Smooth muscle cell (in vitro differentiated cells): ENCODE measurements at regions not wholly inside any gene's neighbourhood (a gene's known extent, or its start where the extent isn't known, plus 50 kb on each side); places are given as distances from the start of the nearest gene placed in this dataset.

Source experiments
- DNase-seq: peaks from one replicate; lab custom pipeline; 2025; ENCODE audit not compliant: unreplicated experiment; lab: John Stamatoyannopoulos, UW
- H2AFZ ChIP-seq: fragments of 200-600 bp; sonication (generic); 2 replicates; pipeline ENCODE4 v1.6.0; 2016; ENCODE audit warnings: antibody characterized with exemption, low read depth, mild to moderate bottlenecking
- H3F3A ChIP-seq: fragments of 200-600 bp; sonication (generic); 2 replicates; pipeline ENCODE4 v1.6.0; 2017; ENCODE audit warnings: antibody characterized with exemption, low read depth
- H3K27ac ChIP-seq: fragments of 200-600 bp; sonication (generic); 2 replicates; pipeline ENCODE4 v1.5.1; 2016; ENCODE audit warnings: low read depth, mild to moderate bottlenecking
- H3K27me3 ChIP-seq: fragments of 200-600 bp; sonication (generic); 2 replicates; pipeline ENCODE4 v1.6.1; 2016; ENCODE audit warnings: low read depth, mild to moderate bottlenecking
- H3K36me3 ChIP-seq: fragments of 200-600 bp; sonication (generic); 2 replicates; pipeline ENCODE4 v1.5.1; 2016; ENCODE audit warnings: low read depth
- H3K4me1 ChIP-seq: fragments of 200-600 bp; sonication (generic); 2 replicates; pipeline ENCODE4 v1.5.1; 2016; ENCODE audit warnings: low read depth
- H3K4me2 ChIP-seq: fragments of 200-600 bp; sonication (generic); 2 replicates; pipeline ENCODE4 v1.6.0; 2016; ENCODE audit warnings: mild to moderate bottlenecking
- H3K4me3 ChIP-seq: fragments of 200-600 bp; sonication (generic); 2 replicates; pipeline ENCODE4 v1.5.1; 2016; ENCODE audit warnings: mild to moderate bottlenecking
- H3K79me2 ChIP-seq: fragments of 200-600 bp; sonication (generic); 2 replicates; pipeline ENCODE4 v1.6.0; 2016; ENCODE audit warnings: low read depth, mild to moderate bottlenecking
- H3K9ac ChIP-seq: fragments of 200-600 bp; sonication (generic); 2 replicates; pipeline ENCODE4 v1.6.0; 2016; ENCODE audit warnings: low read depth
- H3K9me3 ChIP-seq: fragments of 200-600 bp; sonication (generic); replicated peaks from 2 replicates; pipeline ENCODE4 v1.5.1; 2016; ENCODE audit warnings: low read depth
- H4K20me1 ChIP-seq: fragments of 200-600 bp; sonication (generic); 2 replicates; pipeline ENCODE4 v1.6.0; 2016; ENCODE audit warnings: low read depth
- CTCF ChIP-seq: fragments of 200-600 bp; sonication (generic); IDR thresholded peaks from 2 replicates; pipeline ENCODE4 v1.5.1; 2017; ENCODE audit warnings: borderline replicate concordance, mild to moderate bottlenecking, antibody characterized with exemption; ENCODE audit not compliant: insufficient read depth, poor library complexity, severe bottlenecking
- WGBS: methylation state at CpG from one replicate; pipeline ENCODE4 v1.1.7; 2016; ENCODE audit warnings: low lambda C conversion rate; 5-methylcytosine and 5-hydroxymethylcytosine counted together

GRCh38 chr14:65168840-65169239, 66.5 kb upstream of the MAX start:
- Histone ChIP-seq H3K9me3 (no peaks in the 10 kb centered on the region), H3K36me3 (no peaks in the 10 kb centered on the region), H3K27me3 (no peaks in the 10 kb centered on the region), H3K79me2 (no peaks in the 10 kb centered on the region), H3K4me1 (no peaks in the 10 kb centered on the region), H3K9ac (no peak overlapping the region), H3K27ac (peak overlapping the region; percentile 88), H4K20me1 (no peaks in the 10 kb centered on the region), H3K4me2 (no peak overlapping the region), H3F3A (no peaks in the 10 kb centered on the region), H3K4me3 (no peak overlapping the region), H2AFZ (no peak overlapping the region)
- TF ChIP-seq CTCF, result no peak
- WGBS, result 80% methylated on average over 3 of the region's 3 CpGs
- DNase-seq, result no peak

GRCh38 chr14:65169351-65169750, 67.0 kb upstream of the MAX start:
- no peaks in the 10 kb centered on the region for H3K4me1 ChIP-seq
- H3K27ac ChIP-seq, result peak overlapping the region; percentile 88
- DNase-seq, result no peak
- TF ChIP-seq CTCF, result no peak
- peak overlapping the region; percentile 4 for H3K4me2 ChIP-seq
- no peaks in the 10 kb centered on the region for H3K9me3 ChIP-seq
- H3K4me3 ChIP-seq, result no peak overlapping the region
- H4K20me1 ChIP-seq, result no peaks in the 10 kb centered on the region
- no peaks in the 10 kb centered on the region for H3F3A ChIP-seq
- no peaks in the 10 kb centered on the region for H3K27me3 ChIP-seq
- H2AFZ ChIP-seq, result peak overlapping the region; percentile 1
- H3K79me2 ChIP-seq, result no peaks in the 10 kb centered on the region
- no peaks in the 10 kb centered on the region for H3K36me3 ChIP-seq
- WGBS, result 32% methylated on average over 1 of the region's 1 CpG
- H3K9ac ChIP-seq, result peak overlapping the region; percentile 75

GRCh38 chr14:65170318-65170717, 68.0 kb upstream of the MAX start:
- H3K4me1 ChIP-seq, result no peaks in the 10 kb centered on the region
- no peaks in the 10 kb centered on the region for H3K27me3 ChIP-seq
- TF ChIP-seq CTCF, result no peak
- H3K79me2 ChIP-seq, result no peaks in the 10 kb centered on the region
- DNase-seq, result no peak
- no peaks in the 10 kb centered on the region for H3K36me3 ChIP-seq
- peak overlapping the region; percentile 71 for H2AFZ ChIP-seq
- peak overlapping the region; percentile 88 for H3K27ac ChIP-seq
- H3K9me3 ChIP-seq, result no peaks in the 10 kb centered on the region
- H3K4me2 ChIP-seq, result peak overlapping the region; percentile 81
- H3F3A ChIP-seq, result no peaks in the 10 kb centered on the region
- no peaks in the 10 kb centered on the region for H4K20me1 ChIP-seq
- H3K4me3 ChIP-seq, result peak overlapping the region; percentile 40
- 49% methylated on average over 7 of the region's 7 CpGs for WGBS
- peak overlapping the region; percentile 75 for H3K9ac ChIP-seq

- Histone ChIP-seq H4K20me1 (no peaks in the 10 kb centered on the region), H3K4me2 (peak overlapping the region; percentile 81), H3K4me1 (no peaks in the 10 kb centered on the region), H3K36me3 (no peaks in the 10 kb centered on the region), H3K4me3 (peak overlapping the region; percentile 40), H3K79me2 (no peaks in the 10 kb centered on the region), H3K9me3 (no peaks in the 10 kb centered on the region), H2AFZ (peak overlapping the region; percentile 71), H3K9ac (peak overlapping the region; percentile 75), H3F3A (no peaks in the 10 kb centered on the region), H3K27ac (peak overlapping the region; percentile 88), H3K27me3 (no peaks in the 10 kb centered on the region)
- peak; percentile 32 for TF ChIP-seq CTCF
- WGBS, result 19% methylated on average over 17 of the region's 17 CpGs
- peak; percentile 11 for DNase-seq
These were observed 68.6 kb upstream of the MAX start for GRCh38 chr14:65170768-65171507.
